GM12891 (cell line): ENCODE measurements at regions not wholly inside any gene's neighbourhood (a gene's known extent, or its start where the extent isn't known, plus 50 kb on each side); places are given as distances from the start of the nearest gene placed in this dataset.

ENCODE experiments used
- DNase-seq: peaks from one replicate; pipeline ENCODE4 v3.0.0; 2011; ENCODE audit warnings: low spot score; ENCODE audit not compliant: insufficient read length
- FAIRE-seq: peaks from 2 replicates; lab custom pipeline; 2011; peaks lifted over from hg19 to GRCh38; lab: Jason Lieb, UNC
- PAX5 ChIP-seq: IDR thresholded peaks from 2 replicates; pipeline ENCODE4 v1.6.1; 2011; ENCODE audit warnings: low read length, moderate library complexity, mild to moderate bottlenecking; ENCODE audit not compliant: insufficient read depth, severe bottlenecking
- POLR2A ChIP-seq: IDR thresholded peaks from 2 replicates; pipeline ENCODE4 v1.6.1; 2011; ENCODE audit warnings: low read depth, low read length, control low read depth
- POLR2AphosphoS5 ChIP-seq: IDR thresholded peaks from 2 replicates; pipeline ENCODE4 v1.6.1; 2011; ENCODE audit warnings: low read depth, low read length, control low read depth
- POU2F2 ChIP-seq: IDR thresholded peaks from 2 replicates; pipeline ENCODE4 v1.6.1; 2011; ENCODE audit warnings: low read depth, mild to moderate bottlenecking, control low read depth, low read length, moderate library complexity
- SPI1 ChIP-seq: IDR thresholded peaks from 2 replicates; pipeline ENCODE4 v1.6.1; 2011; ENCODE audit warnings: low read depth, low read length, control low read depth
- TAF1 ChIP-seq: IDR thresholded peaks from 2 replicates; pipeline ENCODE4 v1.6.1; 2011; ENCODE audit warnings: low read depth, low read length, control low read depth

GRCh38 chr18:41466436-41467160 is 488.4 kb upstream of the PIK3C3 start:
- no peak for FAIRE-seq
- TF ChIP-seq TAF1 (no peak), SPI1 (no peak), POU2F2 (no peak), POLR2A (no peak), PAX5 (no peak), POLR2AphosphoS5 (no peak)
- no peak for DNase-seq

DNA sequence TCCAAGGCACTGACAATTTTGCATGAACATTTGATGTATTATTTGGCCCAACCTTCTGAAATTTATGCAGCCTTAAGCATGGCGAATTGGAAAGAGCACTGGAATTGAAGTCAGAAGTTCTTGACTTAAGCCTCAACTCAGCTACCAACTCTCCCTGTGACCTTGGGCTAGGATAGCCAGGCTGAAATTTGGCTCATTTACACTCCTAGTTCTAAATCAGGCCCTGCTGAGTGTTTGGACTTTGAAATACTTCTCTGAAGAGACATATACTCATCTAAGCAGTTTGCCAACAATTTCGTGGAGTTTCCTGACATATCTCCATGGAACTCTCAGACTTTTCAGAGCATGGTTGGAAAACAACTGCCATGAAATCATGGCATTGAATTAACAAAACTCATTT is 489.6 kb upstream of the PIK3C3 start:
- no peak for DNase-seq
- FAIRE-seq = no peak
- no peak for TF ChIP-seq TAF1
- TF ChIP-seq SPI1 = no peak
- no peak for TF ChIP-seq PAX5
- no peak for TF ChIP-seq POLR2A
- no peak for TF ChIP-seq POU2F2
- no peak for TF ChIP-seq POLR2AphosphoS5

GRCh38 chr18:41464278-41464677 is 490.8 kb upstream of the PIK3C3 start:
- FAIRE-seq = no peak

GRCh38 chr18:41462946-41463345 is 492.1 kb upstream of the PIK3C3 start:
- no peak for DNase-seq
- no peak for TF ChIP-seq TAF1
- FAIRE-seq = no peak

More at GRCh38 chr18:41464278-41464677, 490.8 kb upstream of the PIK3C3 start:
- no peak for DNase-seq
- TF ChIP-seq TAF1 (no peak), POLR2A (no peak), SPI1 (no peak), PAX5 (no peak), POU2F2 (no peak), POLR2AphosphoS5 (no peak)

DNA sequence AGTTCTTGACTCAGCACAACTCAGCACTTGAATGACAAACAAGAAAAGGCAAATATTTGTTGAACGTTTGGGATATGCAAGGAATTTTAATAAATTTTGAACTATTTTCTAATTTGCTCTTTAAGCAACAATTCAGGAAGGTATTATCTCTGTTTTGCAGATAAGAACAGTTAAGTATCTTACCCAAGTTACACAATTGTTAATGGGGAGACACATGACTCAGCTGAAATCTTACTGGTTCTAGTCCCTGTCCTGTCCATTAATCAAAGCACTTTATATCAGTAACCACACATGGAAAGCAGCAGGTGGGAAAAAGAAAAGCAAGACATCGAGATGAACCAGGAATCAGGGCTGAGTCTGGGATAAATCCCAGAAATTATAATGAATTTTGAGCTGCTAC is 493.9 kb upstream of the PIK3C3 start:
- FAIRE-seq = no peak
- DNase-seq = no peak
- TF ChIP-seq POLR2A = no peak
- no peak for TF ChIP-seq POLR2AphosphoS5
- no peak for TF ChIP-seq PAX5
- TF ChIP-seq TAF1 = no peak
- TF ChIP-seq POU2F2 = no peak
- TF ChIP-seq SPI1 = no peak

- TF ChIP-seq POU2F2 (no peak), POLR2AphosphoS5 (no peak), POLR2A (no peak), PAX5 (no peak), TAF1 (no peak), SPI1 (no peak)
- no peak for FAIRE-seq
- no peak for DNase-seq
These were observed 495.4 kb upstream of the PIK3C3 start for GRCh38 chr18:41459656-41460055.

DNA sequence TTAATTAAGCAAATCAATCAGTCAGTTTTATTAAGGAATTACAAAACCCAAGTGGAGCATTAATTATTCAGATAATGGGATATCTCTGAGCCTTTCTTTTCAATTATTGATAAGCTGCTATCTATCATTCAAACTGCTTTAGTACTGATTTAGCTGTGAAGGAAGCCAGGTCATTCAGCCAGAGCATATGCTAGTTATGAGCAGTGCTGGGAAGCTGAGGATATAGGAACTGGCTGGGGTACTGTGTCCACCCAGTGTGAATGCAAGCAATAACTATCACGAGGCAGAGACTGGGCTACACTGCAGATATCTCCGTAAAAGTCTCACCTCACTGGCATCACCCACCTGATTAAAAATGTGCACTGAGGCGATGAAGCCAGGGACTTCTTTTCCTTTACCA is 496.7 kb upstream of the PIK3C3 start:
- DNase-seq (no peak), FAIRE-seq (no peak)
- no peak for TF ChIP-seq PAX5
- TF ChIP-seq TAF1 = no peak
- no peak for TF ChIP-seq POLR2AphosphoS5
- TF ChIP-seq POLR2A = no peak
- no peak for TF ChIP-seq POU2F2
- no peak for TF ChIP-seq SPI1

DNA sequence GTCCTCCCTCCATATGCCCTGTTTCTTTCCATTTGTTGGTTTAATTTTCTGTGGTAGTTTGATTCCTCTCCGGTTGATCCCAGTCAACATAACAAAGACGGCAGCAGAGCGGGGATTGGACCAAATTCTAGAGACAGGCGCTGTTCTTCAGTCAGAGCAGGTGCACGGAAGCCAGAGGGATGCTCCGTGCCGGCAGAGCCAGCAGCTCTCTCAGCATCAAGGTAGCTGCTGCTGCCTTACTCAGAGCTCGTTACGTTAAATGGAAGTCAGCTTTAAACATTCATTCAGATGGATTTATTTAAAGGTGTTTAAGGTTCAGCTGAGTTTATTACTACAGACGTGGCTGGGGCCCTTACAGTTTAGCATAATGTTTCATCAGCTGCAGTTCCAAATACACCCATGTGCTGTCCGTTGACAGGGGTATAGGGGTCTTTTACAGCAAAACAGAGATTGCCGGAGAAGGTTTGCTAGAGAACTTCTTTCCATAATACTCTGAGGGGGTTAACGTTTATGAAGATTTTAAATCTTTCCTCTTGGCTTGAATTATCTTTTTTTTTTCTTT is 497.2 kb upstream of the PIK3C3 start:
- no peak for FAIRE-seq
- no peak for DNase-seq
- no peak for TF ChIP-seq POLR2AphosphoS5
- no peak for TF ChIP-seq POLR2A
- no peak for TF ChIP-seq POU2F2
- no peak for TF ChIP-seq PAX5
- TF ChIP-seq SPI1 = no peak
- TF ChIP-seq TAF1 = no peak

GRCh38 chr18:41456831-41457230 is 498.2 kb upstream of the PIK3C3 start:
- DNase-seq = no peak
- FAIRE-seq = no peak
- TF ChIP-seq TAF1 = no peak
- no peak for TF ChIP-seq POU2F2
- no peak for TF ChIP-seq SPI1
- no peak for TF ChIP-seq POLR2AphosphoS5
- TF ChIP-seq POLR2A = no peak
- no peak for TF ChIP-seq PAX5
